PC-3 (cell line): ENCODE measurements at regions not wholly inside any gene's neighbourhood (a gene's known extent, or its start where the extent isn't known, plus 50 kb on each side); places are given as distances from the start of the nearest gene placed in this dataset.

Source experiments
- EZH2 ChIP-seq: fragments of 300-600 bp; sonication (generic); IDR thresholded peaks from one replicate; pipeline ENCODE4 v1.6.1; 2017; ENCODE audit warnings: antibody characterized with exemption, mild to moderate bottlenecking, low read length; ENCODE audit not compliant: unreplicated experiment
- EZH2phosphoT487 ChIP-seq: fragments of 300-600 bp; sonication (generic); IDR thresholded peaks from 2 replicates; pipeline ENCODE4 v1.6.1; 2018; ENCODE audit warnings: mild to moderate bottlenecking, antibody characterized with exemption, low read length, borderline replicate concordance
- TF ChIP-seq, protein P1 (sequence below): fragments of 300-600 bp; sonication (generic); conservative IDR thresholded peaks from 2 replicates; pipeline ENCODE4 v1.5.1; 2017; ENCODE audit warnings: antibody characterized with exemption, low read depth, mild to moderate bottlenecking, low read length

- TF ChIP-seq, protein P1, sequence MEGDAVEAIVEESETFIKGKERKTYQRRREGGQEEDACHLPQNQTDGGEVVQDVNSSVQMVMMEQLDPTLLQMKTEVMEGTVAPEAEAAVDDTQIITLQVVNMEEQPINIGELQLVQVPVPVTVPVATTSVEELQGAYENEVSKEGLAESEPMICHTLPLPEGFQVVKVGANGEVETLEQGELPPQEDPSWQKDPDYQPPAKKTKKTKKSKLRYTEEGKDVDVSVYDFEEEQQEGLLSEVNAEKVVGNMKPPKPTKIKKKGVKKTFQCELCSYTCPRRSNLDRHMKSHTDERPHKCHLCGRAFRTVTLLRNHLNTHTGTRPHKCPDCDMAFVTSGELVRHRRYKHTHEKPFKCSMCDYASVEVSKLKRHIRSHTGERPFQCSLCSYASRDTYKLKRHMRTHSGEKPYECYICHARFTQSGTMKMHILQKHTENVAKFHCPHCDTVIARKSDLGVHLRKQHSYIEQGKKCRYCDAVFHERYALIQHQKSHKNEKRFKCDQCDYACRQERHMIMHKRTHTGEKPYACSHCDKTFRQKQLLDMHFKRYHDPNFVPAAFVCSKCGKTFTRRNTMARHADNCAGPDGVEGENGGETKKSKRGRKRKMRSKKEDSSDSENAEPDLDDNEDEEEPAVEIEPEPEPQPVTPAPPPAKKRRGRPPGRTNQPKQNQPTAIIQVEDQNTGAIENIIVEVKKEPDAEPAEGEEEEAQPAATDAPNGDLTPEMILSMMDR: no peak
- TF ChIP-seq EZH2: no peak
- TF ChIP-seq EZH2phosphoT487: no peak
Observed at GRCh38 chr10:57008189-57008588, 647.1 kb upstream of the ZWINT start.
